ENCODE measurements at regions not wholly inside any gene's neighbourhood (a gene's known extent, or its start where the extent isn't known, plus 50 kb on each side); places are given as distances from the start of the nearest gene placed in this dataset.

- TF ChIP-seq CTCF (IDR thresholded peaks at IDR 0.05 in 4 of 5, conservative IDR thresholded peaks at IDR 0.05 in 1 of 5) = no peak
- TF ChIP-seq POLR2A (IDR thresholded peaks at IDR 0.05) = no peak
Observed at GRCh38 chr4:26152056-26152455, 168.8 kb upstream of the RBPJ start.
